GM21423 (cell line): ENCODE measurements at regions not wholly inside any gene's neighbourhood (a gene's known extent, or its start where the extent isn't known, plus 50 kb on each side); places are given as distances from the start of the nearest gene placed in this dataset.
A peak's percentile ranks its signal among the peaks of the same experiment; 100 is the strongest.

Experiments used
- ATAC-seq: cut with Tn5 transposase; IDR thresholded peaks from one replicate; pipeline ENCODE4 v1.9.1; 2021; ENCODE audit warnings: mild to moderate bottlenecking, moderate library complexity; ENCODE audit not compliant: unreplicated experiment

DNA sequence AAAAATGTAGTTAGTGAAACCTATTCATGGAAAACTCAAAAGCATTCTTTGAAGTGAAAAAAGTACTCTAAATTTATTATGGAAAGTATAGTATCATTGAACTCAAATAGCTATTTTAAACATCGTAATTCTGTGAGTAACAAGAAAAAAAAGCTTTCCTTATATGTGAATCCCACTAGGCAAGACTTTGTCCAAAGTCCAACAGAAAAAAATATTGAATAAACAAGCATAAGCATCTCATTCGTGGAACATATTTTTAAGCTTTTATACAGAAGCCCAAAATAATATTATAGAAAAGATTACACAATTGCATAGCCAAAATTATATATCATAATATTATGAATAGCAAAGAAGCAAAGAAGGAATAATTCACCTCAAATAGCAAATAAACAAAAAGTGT, 79.4 kb upstream of the IFNE start:
- ATAC-seq = no peak

GRCh38 chr9:21564175-21564574, 82.1 kb upstream of the IFNE start:
- no peak for ATAC-seq

GRCh38 chr9:21565155-21565554, 83.0 kb upstream of the IFNE start:
- ATAC-seq = no peak

GRCh38 chr9:21567926-21568325, 85.8 kb upstream of the IFNE start:
- no peak for ATAC-seq

GRCh38 chr9:21568484-21568883, 86.4 kb upstream of the IFNE start:
- ATAC-seq = no peak

DNA sequence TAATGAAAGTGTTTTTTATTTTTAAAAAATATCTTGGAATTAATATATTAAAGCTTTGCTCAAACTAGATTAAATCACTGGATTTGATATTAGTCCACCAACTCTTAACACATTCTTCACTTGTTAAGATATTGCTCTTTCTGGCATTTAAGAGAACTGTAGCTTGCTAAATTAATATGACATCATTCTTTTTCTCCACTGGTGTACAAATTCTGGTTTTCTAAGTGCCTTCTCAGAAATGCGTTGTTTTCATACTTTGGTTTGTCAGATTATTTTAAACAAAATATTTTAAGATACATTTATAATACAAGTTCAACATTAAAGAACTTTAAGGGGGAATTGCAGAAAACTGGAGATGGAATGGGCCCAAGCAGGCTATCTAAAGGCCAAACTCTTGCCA, 87.6 kb upstream of the IFNE start:
- no peak for ATAC-seq

- no peak for ATAC-seq
Observed at GRCh38 chr9:21570643-21571275, 88.6 kb upstream of the IFNE start.

- ATAC-seq = no peak
Observed at GRCh38 chr9:21574261-21574660, 92.1 kb upstream of the IFNE start.

DNA sequence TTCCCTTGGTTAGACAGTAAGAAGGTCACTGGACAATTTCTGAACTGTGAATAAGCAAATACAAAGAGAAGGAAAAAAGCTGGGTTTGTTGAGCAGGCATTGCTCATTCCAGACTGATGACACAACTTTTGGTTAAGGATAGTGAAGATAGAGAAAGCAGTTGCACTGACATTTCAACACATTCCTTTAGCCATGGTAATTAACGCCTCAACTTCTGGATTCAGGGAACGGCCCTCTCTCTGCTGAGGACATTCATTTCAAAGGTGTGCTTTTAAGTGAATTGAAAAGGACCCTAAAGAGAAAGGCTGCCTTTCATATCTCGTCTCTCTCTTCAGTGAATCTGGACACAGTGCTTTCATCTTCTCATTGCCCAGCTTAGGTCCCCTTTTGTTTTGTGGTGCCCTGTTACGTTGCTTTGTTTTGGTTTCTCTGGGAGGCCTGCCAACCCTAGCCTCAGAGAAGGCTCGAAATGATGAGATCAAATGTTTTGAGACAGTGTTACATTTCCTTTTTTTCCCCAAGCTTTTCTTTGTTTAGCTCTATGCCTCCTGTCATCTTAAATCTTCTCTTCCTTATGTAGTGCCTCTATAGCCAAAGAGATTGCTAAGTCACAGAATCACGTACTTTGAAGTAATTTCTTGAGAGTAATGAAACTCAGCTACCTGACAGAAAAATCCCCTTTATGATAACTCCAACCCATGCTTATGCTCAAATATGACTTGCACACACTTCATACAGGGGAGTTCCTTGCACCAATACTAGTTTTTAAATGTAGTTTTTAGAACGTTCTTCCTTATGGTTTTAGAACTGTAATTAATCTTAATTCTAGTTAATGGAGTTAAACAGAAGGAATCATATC, 94.4 kb upstream of the IFNE start:
- peak; percentile 59 for ATAC-seq

DNA sequence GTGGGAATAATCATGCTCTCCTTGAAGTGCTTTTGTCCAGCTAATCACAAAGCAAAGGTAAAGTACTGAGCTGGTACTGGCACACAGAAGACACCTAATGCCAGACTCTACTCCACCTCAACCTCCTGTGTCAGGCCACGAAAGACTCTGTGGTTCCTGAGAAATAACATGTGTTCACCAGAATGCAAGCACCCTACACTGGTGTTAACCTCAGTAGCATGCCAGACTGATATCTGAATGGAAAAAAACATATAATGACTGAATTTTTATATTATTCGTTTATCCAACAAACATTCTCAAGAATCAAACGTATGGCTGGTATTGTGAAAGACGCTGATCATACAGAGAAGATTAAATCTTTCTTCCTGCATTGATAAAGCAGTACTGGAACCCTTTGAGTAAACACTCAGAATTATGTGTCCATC, 97.1 kb upstream of the IFNE start:
- ATAC-seq = no peak

DNA sequence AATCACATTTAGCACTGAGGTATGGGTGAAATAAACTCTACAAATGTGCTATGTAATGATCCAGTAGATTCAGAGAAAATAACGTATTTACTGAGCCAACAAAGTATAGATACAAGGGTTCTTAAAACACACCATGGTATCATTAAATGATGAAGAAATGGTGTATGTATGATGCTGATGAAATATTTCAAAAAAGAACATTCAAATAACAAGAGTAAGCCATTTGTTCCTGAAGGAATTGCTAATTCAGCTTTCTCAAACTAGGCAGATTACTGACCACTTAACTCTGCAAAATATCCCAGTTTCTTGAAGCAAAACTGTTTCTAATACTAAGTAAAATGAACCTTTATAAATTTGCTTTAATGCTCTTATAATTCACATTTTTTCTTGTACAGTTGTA, 97.6 kb upstream of the IFNE start:
- ATAC-seq = no peak

DNA sequence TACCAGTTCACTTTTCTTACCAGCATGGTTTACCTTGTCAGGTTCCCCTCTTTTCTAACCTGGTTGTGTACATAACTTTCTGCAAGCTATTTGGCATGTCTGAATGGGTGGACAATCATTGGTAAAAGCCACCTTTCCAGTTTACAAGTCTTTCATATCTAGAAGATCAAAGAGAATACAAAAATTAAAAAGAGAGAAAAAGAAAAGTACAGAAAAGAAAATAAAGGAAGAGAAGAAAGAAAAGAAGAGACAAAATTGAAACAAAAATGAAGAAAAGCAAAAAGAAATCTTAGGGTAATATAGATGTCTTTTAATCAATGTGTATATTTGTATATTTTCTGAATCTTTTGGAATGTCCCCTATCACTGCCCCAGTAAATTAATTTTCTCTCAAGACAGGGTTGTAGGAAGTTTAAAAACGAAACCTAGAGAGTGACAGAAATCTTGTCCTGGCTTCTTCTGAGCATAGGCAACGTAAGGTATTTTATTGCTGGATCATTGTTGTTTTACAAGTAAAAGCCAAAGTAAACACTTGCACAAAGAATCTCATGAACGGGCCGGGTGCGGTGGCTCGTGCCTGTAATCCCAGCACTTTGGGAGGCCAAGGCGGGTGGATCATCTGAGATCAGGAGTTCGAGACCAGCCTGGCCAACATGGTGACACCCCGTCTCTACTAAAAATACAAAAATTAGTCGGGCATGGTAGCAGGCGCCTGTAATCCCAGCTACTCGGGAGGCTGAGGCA, 98.7 kb upstream of the IFNE start:
- no peak for ATAC-seq

GRCh38 chr9:21583628-21584377, 101.7 kb upstream of the IFNE start:
- no peak for ATAC-seq

- no peak for ATAC-seq
Observed at GRCh38 chr9:21584890-21585289, 102.8 kb upstream of the IFNE start.

DNA sequence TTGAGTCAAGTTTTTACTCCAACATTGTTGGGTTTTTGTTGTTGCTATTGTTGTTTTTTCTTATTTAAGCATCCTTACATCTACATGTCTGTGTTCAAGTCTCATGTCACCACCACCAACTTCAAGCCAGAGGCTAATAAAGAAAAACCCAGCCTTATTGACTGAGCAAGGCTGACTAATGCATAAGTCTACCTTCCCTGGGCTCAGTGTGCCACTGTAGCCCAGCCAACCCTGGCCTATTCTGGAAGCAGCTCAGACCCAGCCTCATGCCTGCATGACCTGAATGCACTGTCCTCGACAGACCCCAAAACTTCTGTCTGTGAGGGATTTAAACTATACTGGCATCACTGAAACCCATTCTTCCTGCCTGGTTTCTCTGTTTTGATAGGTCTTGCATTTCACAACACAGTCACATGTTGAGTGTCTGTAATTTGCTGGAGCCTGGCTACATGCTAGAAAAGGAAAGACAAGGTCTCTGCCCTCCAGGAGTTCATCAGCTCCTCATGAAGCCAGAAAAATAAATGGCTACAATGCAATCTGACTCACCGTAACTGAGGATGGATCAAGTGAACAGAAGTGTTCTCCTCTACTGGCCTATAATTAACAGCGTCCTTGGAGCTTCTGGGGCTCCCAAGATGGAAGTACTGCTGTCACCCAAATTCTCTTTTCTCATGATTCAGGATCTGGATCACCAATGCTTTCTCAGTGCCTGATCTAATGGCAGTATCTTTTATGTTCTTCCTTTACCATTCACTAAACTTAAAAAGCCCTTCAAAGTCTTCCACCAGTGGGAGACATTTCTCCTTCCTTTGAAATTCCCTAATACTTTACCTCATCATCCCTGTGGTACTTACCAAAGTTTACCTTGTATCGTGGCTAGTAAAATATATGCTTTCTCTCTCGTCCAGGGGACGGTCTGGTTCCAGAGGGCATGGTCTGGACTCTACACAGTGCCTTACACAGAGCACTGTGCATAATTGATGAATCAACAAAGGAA, 103.9 kb upstream of the IFNE start:
- no peak for ATAC-seq

DNA sequence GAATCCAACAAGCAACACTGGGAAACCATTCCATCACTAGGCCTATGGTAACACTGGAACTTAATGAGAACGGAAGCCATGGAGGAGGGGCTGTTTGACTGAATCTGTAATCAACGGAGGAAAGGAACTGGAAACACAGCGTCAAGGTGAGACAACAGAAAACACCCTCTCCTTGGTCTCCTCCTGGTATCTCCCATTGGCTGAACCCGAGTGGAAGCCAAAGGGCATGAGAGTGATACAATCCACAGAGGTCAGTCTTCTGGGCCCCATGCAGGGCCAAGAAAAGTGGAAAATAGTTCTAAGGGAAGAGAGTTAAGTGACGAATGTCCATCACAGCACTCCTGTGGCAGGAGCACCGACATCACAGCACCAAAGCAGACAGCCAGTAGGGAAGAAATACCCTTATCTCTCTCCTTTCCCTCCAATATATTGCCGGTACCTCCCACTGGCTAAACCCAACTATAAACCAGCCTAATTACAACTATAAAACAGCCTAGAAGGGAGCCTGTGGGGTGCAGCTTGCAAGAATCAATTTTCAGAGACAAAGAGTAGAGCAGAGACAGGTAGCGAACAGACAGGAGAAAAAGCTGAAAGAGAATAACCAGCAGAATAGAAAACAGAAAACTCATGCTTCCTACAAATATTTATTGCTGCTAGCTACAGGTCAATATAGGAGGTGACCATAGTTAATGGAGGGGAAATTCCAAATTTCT, 107.4 kb upstream of the IFNE start:
- ATAC-seq = no peak

- ATAC-seq = no peak
Observed at GRCh38 chr9:21590058-21590996, 108.2 kb upstream of the IFNE start.
